IMR-90 (cell line): ENCODE measurements at regions not wholly inside any gene's neighbourhood (a gene's known extent, or its start where the extent isn't known, plus 50 kb on each side); places are given as distances from the start of the nearest gene placed in this dataset.

ENCODE experiments used
- ATAC-seq: fragments of 200-7000 bp; cut with Tn5 transposase; 2 replicates; pipeline ENCODE4 v1.9.1; 2020; ENCODE audit warnings: low read depth, mild to moderate bottlenecking, moderate library complexity
- BruUV-seq: library from RNA; stranded (reverse); fragments of 400-500 nt; replicated peaks from 2 replicates; lab custom pipeline; 2021; lab: Mats Ljungman, UMichigan
- CTCF ChIA-PET: fragments of 300-600 bp; formaldehyde crosslinking; extraction: SDS; loops from one replicate; lab custom pipeline; 2021; ENCODE audit warnings: antibody characterized with exemption; lab: Yijun Ruan, JAX
- POLR2A ChIA-PET: fragments of 300-600 bp; sonication (Branson Sonifier 250); formaldehyde crosslinking; loops from one replicate; lab custom pipeline; 2022; ENCODE audit warnings: antibody characterized with exemption; ENCODE audit not compliant: unreplicated experiment; lab: Charles Lee
- DNase-seq: peaks from one replicate; pipeline ENCODE4 v3.0.0; 2013
- H2AFZ ChIP-seq: replicated peaks from 2 replicates; pipeline ENCODE3; 2013; ENCODE audit warnings: low read length, mild to moderate bottlenecking; ENCODE audit not compliant: poor library complexity
- H2AK5ac ChIP-seq: 2 replicates; pipeline ENCODE4 v1.6.1; 2013; ENCODE audit warnings: low read depth, low read length, inconsistent platforms
- H2AK9ac ChIP-seq: replicated peaks from 2 replicates; pipeline ENCODE3; 2013; ENCODE audit warnings: mild to moderate bottlenecking, low read depth, low read length, moderate library complexity; ENCODE audit not compliant: poor library complexity
- H2BK120ac ChIP-seq: 2 replicates; pipeline ENCODE4 v1.6.1; 2013; ENCODE audit warnings: low read depth, low read length, inconsistent platforms
- H2BK15ac ChIP-seq: 3 replicates; pipeline ENCODE4 v1.6.1; 2013; ENCODE audit warnings: low read depth, low read length, inconsistent platforms
- H2BK20ac ChIP-seq: 2 replicates; pipeline ENCODE4 v1.6.1; 2013; ENCODE audit warnings: low read depth, mild to moderate bottlenecking, inconsistent platforms, low read length, moderate library complexity
- H2BK5ac ChIP-seq: 2 replicates; pipeline ENCODE4 v1.6.1; 2013; ENCODE audit warnings: mild to moderate bottlenecking, low read depth, low read length, inconsistent platforms; ENCODE audit not compliant: poor library complexity, severe bottlenecking
- H3K14ac ChIP-seq: replicated peaks from 2 replicates; pipeline ENCODE4 v1.6.1; 2013; ENCODE audit warnings: low read depth, low read length, inconsistent platforms
- H3K18ac ChIP-seq: 2 replicates; pipeline ENCODE4 v1.6.1; 2013; ENCODE audit warnings: low read depth, low read length, control low read depth
- H3K23ac ChIP-seq: 2 replicates; pipeline ENCODE4 v1.6.1; 2013; ENCODE audit warnings: low read depth, low read length, inconsistent platforms
- H3K27ac ChIP-seq: 2 replicates; pipeline ENCODE4 v1.5.1; 2013; ENCODE audit warnings: mild to moderate bottlenecking, control low read depth, low read length; ENCODE audit not compliant: insufficient read depth
- H3K27me3 ChIP-seq: 2 replicates; pipeline ENCODE4 v1.6.1; 2013; ENCODE audit warnings: low read length; ENCODE audit not compliant: control insufficient read depth, insufficient read depth
- H3K36me3 ChIP-seq: 2 replicates; pipeline ENCODE4 v1.6.1; 2013; ENCODE audit warnings: low read length, mixed read lengths; ENCODE audit not compliant: control insufficient read depth, insufficient read depth
- H3K4ac ChIP-seq: 2 replicates; pipeline ENCODE4 v1.6.1; 2013; ENCODE audit warnings: low read depth, low read length, inconsistent platforms
- H3K4me1 ChIP-seq: 2 replicates; pipeline ENCODE4 v1.6.1; 2013; ENCODE audit warnings: low read length, mixed read lengths; ENCODE audit not compliant: control insufficient read depth, insufficient read depth
- H3K4me2 ChIP-seq: 2 replicates; pipeline ENCODE4 v1.6.1; 2013; ENCODE audit warnings: low read depth, mild to moderate bottlenecking, control low read depth, low read length, moderate library complexity
- H3K4me3 ChIP-seq: 2 replicates; pipeline ENCODE4 v1.5.1; 2013; ENCODE audit warnings: low read depth, mild to moderate bottlenecking, control low read depth, low read length, moderate library complexity; ENCODE audit not compliant: insufficient read depth
- H3K56ac ChIP-seq: 2 replicates; pipeline ENCODE4 v1.6.1; 2013; ENCODE audit warnings: low read length, inconsistent platforms; ENCODE audit not compliant: insufficient read depth; ENCODE audit errors: extremely low read depth
- H3K79me1 ChIP-seq, 2 experiments: 2 replicates each; pipeline ENCODE4 v1.6.1; 2013; ENCODE audit warnings: low read length in 2 of 2, inconsistent platforms in 1 of 2, low read depth in 1 of 2
- H3K9ac ChIP-seq: 2 replicates; pipeline ENCODE4 v1.6.1; 2013; ENCODE audit warnings: low read depth, low read length, control low read depth
- H3K9me1 ChIP-seq: 2 replicates; pipeline ENCODE4 v1.6.1; 2013; ENCODE audit warnings: low read length, inconsistent platforms; ENCODE audit not compliant: insufficient read depth
- H3K9me3 ChIP-seq: 2 replicates; pipeline ENCODE4 v1.6.1; 2013; ENCODE audit warnings: low read length; ENCODE audit not compliant: control insufficient read depth, insufficient read depth
- H4K20me1 ChIP-seq: 2 replicates; pipeline ENCODE4 v1.6.1; 2013; ENCODE audit warnings: low read length, inconsistent platforms; ENCODE audit not compliant: insufficient read depth
- H4K5ac ChIP-seq: 2 replicates; pipeline ENCODE4 v1.6.1; 2013; ENCODE audit warnings: mild to moderate bottlenecking, low read depth, low read length, control low read depth
- H4K8ac ChIP-seq, 2 experiments: 2 replicates each; pipeline ENCODE4 v1.6.1; 2013; ENCODE audit warnings: low read depth in 2 of 2, low read length in 2 of 2, control low read depth in 1 of 2, inconsistent platforms in 1 of 2
- H4K91ac ChIP-seq: 2 replicates; pipeline ENCODE4 v1.6.1; 2013; ENCODE audit warnings: low read depth, low read length, inconsistent platforms; ENCODE audit not compliant: insufficient read depth
- BHLHE40 ChIP-seq: fragments of 150-350 bp; IDR thresholded peaks from 2 replicates; pipeline ENCODE4 v1.6.1; 2016; ENCODE audit warnings: mild to moderate bottlenecking, low read depth, low read length
- CEBPB ChIP-seq: IDR thresholded peaks from 2 replicates; pipeline ENCODE4 v1.6.1; 2012; ENCODE audit warnings: low read depth, low read length, improper control_type of control experiment
- CHD1 ChIP-seq: IDR thresholded peaks from 2 replicates; pipeline ENCODE4 v1.6.1; 2012; ENCODE audit warnings: low read depth, low read length, improper control_type of control experiment
- FOS ChIP-seq: fragments of 150-350 bp; IDR thresholded peaks from 2 replicates; pipeline ENCODE4 v1.6.1; 2016; ENCODE audit warnings: low read depth, low read length
- MAFK ChIP-seq: IDR thresholded peaks from 2 replicates; pipeline ENCODE4 v1.6.1; 2012; ENCODE audit warnings: low read depth, low read length, improper control_type of control experiment
- MAZ ChIP-seq: IDR thresholded peaks from 2 replicates; pipeline ENCODE4 v1.6.1; 2012; ENCODE audit warnings: low read depth, mild to moderate bottlenecking, low read length, improper control_type of control experiment, moderate library complexity, borderline replicate concordance
- MXI1 ChIP-seq: IDR thresholded peaks from 2 replicates; pipeline ENCODE4 v1.6.1; 2012; ENCODE audit warnings: low read depth, mild to moderate bottlenecking, low read length, moderate library complexity, borderline replicate concordance
- NFE2L2 ChIP-seq: fragments of 150-350 bp; IDR thresholded peaks from 2 replicates; pipeline ENCODE4 v1.6.1; 2016; ENCODE audit warnings: low read depth, mild to moderate bottlenecking, low read length
- POLR2A ChIP-seq: IDR thresholded peaks from 2 replicates; pipeline ENCODE4 v1.6.1; 2012; ENCODE audit warnings: mild to moderate bottlenecking, low read depth, low read length
- RAD21 ChIP-seq: IDR thresholded peaks from 2 replicates; pipeline ENCODE4 v1.6.1; 2012; ENCODE audit warnings: low read length, improper control_type of control experiment
- RCOR1 ChIP-seq: IDR thresholded peaks from 2 replicates; pipeline ENCODE4 v1.6.1; 2012; ENCODE audit warnings: mild to moderate bottlenecking, low read length, improper control_type of control experiment; ENCODE audit not compliant: insufficient replicate concordance
- RFX5 ChIP-seq: IDR thresholded peaks from 2 replicates; pipeline ENCODE4 v1.8.0; 2012; ENCODE audit warnings: low read depth, mild to moderate bottlenecking, low read length, moderate library complexity
- SMC3 ChIP-seq: fragments of 150-350 bp; IDR thresholded peaks from 2 replicates; pipeline ENCODE4 v1.6.1; 2016; ENCODE audit warnings: low read depth, mild to moderate bottlenecking, antibody characterized with exemption, low read length, moderate library complexity
- USF2 ChIP-seq: fragments of 150-350 bp; IDR thresholded peaks from 2 replicates; pipeline ENCODE4 v1.6.1; 2017; ENCODE audit warnings: mild to moderate bottlenecking, antibody characterized with exemption, low read length, low read depth
- WGBS, 2 experiments: methylation state at CpG; one replicate each; pipeline versions ENCODE4 v1.1.5 to v1.1.7; 2013; ENCODE audit warnings: missing lambda C conversion rate in 2 of 2; ENCODE audit not compliant: insufficient read length in 1 of 2; ENCODE audit errors: extremely low coverage in 2 of 2; 5-methylcytosine and 5-hydroxymethylcytosine counted together
- dilution Hi-C: fragments of 300-500 bp; cut with HindIII; formaldehyde crosslinking; loops from one replicate; pipeline ENCODE4 v1.14.3; 2018; ENCODE audit warnings: low sequenced_read_pairs; ENCODE audit not compliant: unreplicated experiment
- in situ Hi-C: fragments of 300-500 bp; cut with MboI; formaldehyde crosslinking; loops from 3 replicates; pipeline ENCODE4 v1.14.3; 2019; ENCODE audit warnings: low sequenced_read_pairs, inconsistent platforms, mixed read lengths
- intact Hi-C: fragments of 100-400 bp; cut with micrococcal nuclease; formaldehyde crosslinking; loops from 2 replicates; pipeline ENCODE4 v1.10.0; 2022
- TF ChIP-seq, protein P1 (sequence below): fragments of 150-350 bp; IDR thresholded peaks from 2 replicates; pipeline ENCODE4 v1.6.1; 2016; ENCODE audit warnings: low read depth, mild to moderate bottlenecking, low read length, moderate library complexity, borderline replicate concordance
- TF ChIP-seq, protein P2 (sequence below): conservative IDR thresholded peaks from 2 replicates; pipeline ENCODE4 v1.5.1; 2012; ENCODE audit warnings: mild to moderate bottlenecking, low read depth, low read length, improper control_type of control experiment

DNA sequence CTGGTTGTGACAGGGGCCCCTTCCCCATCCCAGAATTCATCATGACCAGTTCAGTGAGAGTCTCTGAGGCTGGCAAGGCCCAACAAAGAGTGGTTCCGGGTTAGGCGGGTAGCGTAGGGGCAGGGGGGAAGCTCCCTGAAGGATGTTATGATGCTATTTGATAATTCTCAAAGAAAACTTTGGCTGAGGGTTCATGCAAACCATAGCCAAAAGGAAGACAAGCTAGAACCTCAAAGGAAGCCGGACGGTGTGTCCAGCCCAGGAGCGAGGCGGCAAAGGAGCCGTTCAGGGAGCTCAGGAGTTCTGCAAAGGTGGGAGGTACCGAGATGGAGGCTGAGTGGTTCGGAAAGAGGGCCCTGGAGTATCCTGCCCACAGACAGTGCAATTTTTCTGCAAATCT, 226.8 kb upstream of the RAB6C start:
- WGBS, 2 experiments: no CpG with 5 or more reads among the region's 10 CpGs
- no peak overlapping the region for H3K56ac ChIP-seq
- H2BK15ac ChIP-seq: no peak overlapping the region
- dilution Hi-C loops (no loop called here), in situ Hi-C loops (no loop called here), intact Hi-C loops (no loop called here)
- no peak overlapping the region for H2AK9ac ChIP-seq
- no peaks in the 10 kb centered on the region for H3K4me1 ChIP-seq
- H4K91ac ChIP-seq: no peak overlapping the region
- H3K4ac ChIP-seq: no peak overlapping the region
- no peak for DNase-seq
- no peak overlapping the region for H3K4me2 ChIP-seq
- H4K8ac ChIP-seq: no peak overlapping the region
- no peak overlapping the region for H3K27ac ChIP-seq
- H3K27me3 ChIP-seq: no peaks in the 10 kb centered on the region
- H3K9me3 ChIP-seq: peaks cover 3% of the 10 kb centered on the region
- H3K18ac ChIP-seq: no peak overlapping the region
- no peaks in the 10 kb centered on the region for H3K9me1 ChIP-seq
- H4K5ac ChIP-seq: no peak overlapping the region
- TF ChIP-seq MXI1: no peak
- TF ChIP-seq, protein P1, sequence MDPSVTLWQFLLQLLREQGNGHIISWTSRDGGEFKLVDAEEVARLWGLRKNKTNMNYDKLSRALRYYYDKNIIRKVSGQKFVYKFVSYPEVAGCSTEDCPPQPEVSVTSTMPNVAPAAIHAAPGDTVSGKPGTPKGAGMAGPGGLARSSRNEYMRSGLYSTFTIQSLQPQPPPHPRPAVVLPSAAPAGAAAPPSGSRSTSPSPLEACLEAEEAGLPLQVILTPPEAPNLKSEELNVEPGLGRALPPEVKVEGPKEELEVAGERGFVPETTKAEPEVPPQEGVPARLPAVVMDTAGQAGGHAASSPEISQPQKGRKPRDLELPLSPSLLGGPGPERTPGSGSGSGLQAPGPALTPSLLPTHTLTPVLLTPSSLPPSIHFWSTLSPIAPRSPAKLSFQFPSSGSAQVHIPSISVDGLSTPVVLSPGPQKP: no peak
- TF ChIP-seq BHLHE40: no peak
- TF ChIP-seq, protein P2, sequence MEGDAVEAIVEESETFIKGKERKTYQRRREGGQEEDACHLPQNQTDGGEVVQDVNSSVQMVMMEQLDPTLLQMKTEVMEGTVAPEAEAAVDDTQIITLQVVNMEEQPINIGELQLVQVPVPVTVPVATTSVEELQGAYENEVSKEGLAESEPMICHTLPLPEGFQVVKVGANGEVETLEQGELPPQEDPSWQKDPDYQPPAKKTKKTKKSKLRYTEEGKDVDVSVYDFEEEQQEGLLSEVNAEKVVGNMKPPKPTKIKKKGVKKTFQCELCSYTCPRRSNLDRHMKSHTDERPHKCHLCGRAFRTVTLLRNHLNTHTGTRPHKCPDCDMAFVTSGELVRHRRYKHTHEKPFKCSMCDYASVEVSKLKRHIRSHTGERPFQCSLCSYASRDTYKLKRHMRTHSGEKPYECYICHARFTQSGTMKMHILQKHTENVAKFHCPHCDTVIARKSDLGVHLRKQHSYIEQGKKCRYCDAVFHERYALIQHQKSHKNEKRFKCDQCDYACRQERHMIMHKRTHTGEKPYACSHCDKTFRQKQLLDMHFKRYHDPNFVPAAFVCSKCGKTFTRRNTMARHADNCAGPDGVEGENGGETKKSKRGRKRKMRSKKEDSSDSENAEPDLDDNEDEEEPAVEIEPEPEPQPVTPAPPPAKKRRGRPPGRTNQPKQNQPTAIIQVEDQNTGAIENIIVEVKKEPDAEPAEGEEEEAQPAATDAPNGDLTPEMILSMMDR: no peak
- no peak for TF ChIP-seq CHD1
- no peak for TF ChIP-seq RFX5
- no peak for TF ChIP-seq RAD21
- no peak for TF ChIP-seq USF2
- TF ChIP-seq FOS: no peak
- no peak for TF ChIP-seq SMC3
- no peak for TF ChIP-seq MAZ
- TF ChIP-seq MAFK: no peak
- TF ChIP-seq CEBPB: no peak
- TF ChIP-seq POLR2A: no peak
- no peak for TF ChIP-seq RCOR1
- no peak for TF ChIP-seq NFE2L2
- POLR2A ChIA-PET: no interaction called here
- no peak overlapping the region for H2AK5ac ChIP-seq
- CTCF ChIA-PET: no interaction called here
- no peak overlapping the region for H3K4me3 ChIP-seq
- no peak overlapping the region for H2AFZ ChIP-seq
- no peaks in the 10 kb centered on the region for H3K36me3 ChIP-seq
- no peak overlapping the region for H3K23ac ChIP-seq
- BruUV-seq: no TSS peak
- no peaks in the 10 kb centered on the region for H3K79me1 ChIP-seq
- no peak for ATAC-seq
- no peaks in the 10 kb centered on the region for H4K20me1 ChIP-seq
- H3K14ac ChIP-seq: no peak overlapping the region
- H2BK20ac ChIP-seq: no peak overlapping the region
- H3K9ac ChIP-seq: no peak overlapping the region
- H2BK120ac ChIP-seq: no peak overlapping the region
- H2BK5ac ChIP-seq: no peak overlapping the region
